Endothelial cell of umbilical vein (primary cell): ENCODE measurements at regions not wholly inside any gene's neighbourhood (a gene's known extent, or its start where the extent isn't known, plus 50 kb on each side); places are given as distances from the start of the nearest gene placed in this dataset.

Experiments
- CTCF ChIP-seq, 2 donors: IDR thresholded peaks; 1 replicate in 1 of 2; 2 replicates in 1 of 2; pipeline ENCODE4 v1.5.1; 2011; ENCODE audit warnings: low read length in 2 of 2, mild to moderate bottlenecking in 2 of 2, moderate library complexity in 2 of 2, control low read depth in 1 of 2, inconsistent platforms in 1 of 2, low read depth in 1 of 2; ENCODE audit not compliant: insufficient read depth in 1 of 2; ENCODE audit errors: extremely low read depth in 1 of 2
- EZH2 ChIP-seq: IDR thresholded peaks from 2 replicates; pipeline ENCODE4 v1.6.1; 2012; ENCODE audit warnings: borderline replicate concordance, low read depth, mild to moderate bottlenecking, moderate library complexity, low read length, inconsistent platforms; ENCODE audit not compliant: severe bottlenecking
- MYC ChIP-seq: IDR thresholded peaks from one replicate; pipeline ENCODE4 v1.6.1; 2011; ENCODE audit warnings: mild to moderate bottlenecking, low read depth, low read length
- POLR2A ChIP-seq: IDR thresholded peaks from 2 replicates; pipeline ENCODE4 v1.6.1; 2012; ENCODE audit warnings: low read depth, mild to moderate bottlenecking, control low read depth, low read length
- POLR2AphosphoS5 ChIP-seq: IDR thresholded peaks from 2 replicates; pipeline ENCODE4 v1.6.1; 2012; ENCODE audit warnings: low read depth, mild to moderate bottlenecking, control low read depth, low read length, moderate library complexity; ENCODE audit not compliant: insufficient read depth

GRCh38 chr7:47190462-47190861 is 391.4 kb downstream of the TNS3 start:
- no peak for TF ChIP-seq POLR2A
- TF ChIP-seq EZH2 = no peak
- TF ChIP-seq CTCF (IDR thresholded peaks at IDR 0.05; ENCODE audit: extremely low read depth in 1 of 2, insufficient read depth in 1 of 2, low read depth in 1 of 2, low read length in 2 of 2) = no peak
- TF ChIP-seq POLR2AphosphoS5 = no peak
- no peak for TF ChIP-seq MYC
